ENCODE measurements at regions not wholly inside any gene's neighbourhood (a gene's known extent, or its start where the extent isn't known, plus 50 kb on each side); places are given as distances from the start of the nearest gene placed in this dataset.
"Not testable (repeated sequence)": the region's sequence is repeated elsewhere in the genome, so short reads cannot be mapped to it uniquely, and the experiment has no call there.

- DNase-seq (ENCODE audit: extremely low spot score, unreplicated experiment): no peak
- Mint-ChIP-seq H3K27ac (no peak overlapping the region), H3K4me1 (ENCODE audit: unreplicated experiment) (no peaks in the 10 kb centered on the region), H3K9me3 (peaks cover 9% of the 10 kb centered on the region), H3K36me3 (no peaks in the 10 kb centered on the region), H3K27me3 (peaks cover 4% of the 10 kb centered on the region), H3K4me3 (no peak overlapping the region)
- no peak for TF ChIP-seq CTCF (conservative IDR thresholded peaks at IDR 0.05)
Observed at GRCh38 chr15:29511663-29512062, 242.0 kb upstream of the NSMCE3 start.

- not testable (repeated sequence) for H3K27ac Mint-ChIP-seq; DNase-seq (ENCODE audit: extremely low spot score, unreplicated experiment); H3K4me1 Mint-ChIP-seq (ENCODE audit: unreplicated experiment); H3K36me3 Mint-ChIP-seq; H3K4me3 Mint-ChIP-seq; H3K27me3 Mint-ChIP-seq
- peaks cover 14% of the 10 kb centered on the region for H3K9me3 Mint-ChIP-seq
Observed at GRCh38 chr15:29505535-29505934, 235.9 kb upstream of the NSMCE3 start.

- Mint-ChIP-seq H3K4me3 (no peak overlapping the region), H3K27ac (no peak overlapping the region), H3K4me1 (ENCODE audit: unreplicated experiment) (no peaks in the 10 kb centered on the region), H3K36me3 (no peaks in the 10 kb centered on the region), H3K27me3 (no peaks in the 10 kb centered on the region), H3K9me3 (no peaks in the 10 kb centered on the region)
- no peak for DNase-seq (ENCODE audit: extremely low spot score, unreplicated experiment)
- no peak for TF ChIP-seq CTCF (conservative IDR thresholded peaks at IDR 0.05)
Observed at GRCh38 chr15:29490747-29491471, 221.3 kb upstream of the NSMCE3 start.

GRCh38 chr15:29480949-29481348 is 211.3 kb upstream of the NSMCE3 start:
- no peak for TF ChIP-seq CTCF (conservative IDR thresholded peaks at IDR 0.05)
- no peaks in the 10 kb centered on the region for H3K9me3 Mint-ChIP-seq
- no peak overlapping the region for H3K27ac Mint-ChIP-seq
- H3K36me3 Mint-ChIP-seq: no peaks in the 10 kb centered on the region
- no peaks in the 10 kb centered on the region for H3K4me1 Mint-ChIP-seq (ENCODE audit: unreplicated experiment)
- peaks cover 3% of the 10 kb centered on the region for H3K27me3 Mint-ChIP-seq
- DNase-seq (ENCODE audit: extremely low spot score, unreplicated experiment): no peak
- H3K4me3 Mint-ChIP-seq: no peak overlapping the region

GRCh38 chr15:29480278-29480677 is 210.7 kb upstream of the NSMCE3 start:
- Mint-ChIP-seq H3K36me3 (no peaks in the 10 kb centered on the region), H3K27me3 (peaks cover 3% of the 10 kb centered on the region), H3K9me3 (no peaks in the 10 kb centered on the region), H3K4me3 (no peak overlapping the region), H3K27ac (no peak overlapping the region), H3K4me1 (ENCODE audit: unreplicated experiment) (no peaks in the 10 kb centered on the region)
- no peak for DNase-seq (ENCODE audit: extremely low spot score, unreplicated experiment)
- no peak for TF ChIP-seq CTCF (conservative IDR thresholded peaks at IDR 0.05)

GRCh38 chr15:29477256-29477655 is 207.6 kb upstream of the NSMCE3 start:
- DNase-seq (ENCODE audit: extremely low spot score, unreplicated experiment): no peak
- Mint-ChIP-seq H3K4me3 (no peak overlapping the region), H3K36me3 (no peaks in the 10 kb centered on the region), H3K9me3 (no peaks in the 10 kb centered on the region), H3K27me3 (peaks cover 3% of the 10 kb centered on the region), H3K27ac (no peak overlapping the region), H3K4me1 (ENCODE audit: unreplicated experiment) (no peaks in the 10 kb centered on the region)
- TF ChIP-seq CTCF (conservative IDR thresholded peaks at IDR 0.05): no peak

All from type B pancreatic cell (in vitro differentiated cells).